Activated naive CD8-positive, alpha-beta T cell (primary cell): ENCODE measurements at regions not wholly inside any gene's neighbourhood (a gene's known extent, or its start where the extent isn't known, plus 50 kb on each side); places are given as distances from the start of the nearest gene placed in this dataset.

ENCODE experiments used
- H3K27ac Mint-ChIP-seq: one replicate; pipeline ENCODE4 v1.8.0; 2021; ENCODE audit warnings: mixed read lengths
- H3K27me3 Mint-ChIP-seq: one replicate; pipeline ENCODE4 v1.8.0; 2021; ENCODE audit warnings: mixed read lengths
- H3K36me3 Mint-ChIP-seq: one replicate; pipeline ENCODE4 v1.8.0; 2021; ENCODE audit warnings: mixed read lengths
- H3K4me1 Mint-ChIP-seq: one replicate; pipeline ENCODE4 v1.8.0; 2021; ENCODE audit warnings: low read depth, mixed read lengths
- H3K4me3 Mint-ChIP-seq: one replicate; pipeline ENCODE4 v1.8.0; 2021; ENCODE audit warnings: mild to moderate bottlenecking, mixed read lengths
- H3K9me3 Mint-ChIP-seq: one replicate; pipeline ENCODE4 v1.8.0; 2021; ENCODE audit warnings: low read depth, mixed read lengths

DNA sequence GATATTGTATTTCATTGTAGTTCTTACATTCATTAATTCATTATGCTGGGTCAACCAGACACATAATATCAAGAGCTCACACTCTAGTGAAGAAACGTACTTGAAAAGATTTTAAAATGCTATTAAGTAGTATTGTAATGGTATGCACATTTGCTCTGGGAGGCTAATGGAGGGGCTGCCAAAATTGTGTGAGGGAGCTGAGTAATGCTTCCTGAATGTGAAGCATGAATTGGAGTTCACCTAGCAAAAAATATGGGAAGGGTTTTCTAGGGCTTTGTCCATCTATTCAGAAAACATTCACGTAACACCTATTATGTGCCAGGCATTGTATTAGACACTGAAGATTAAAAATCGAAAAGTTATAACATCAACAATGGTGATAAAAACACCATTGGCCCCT, 403.8 kb upstream of the PDE3A start:
- Mint-ChIP-seq H3K4me1 (no peaks in the 10 kb centered on the region), H3K27ac (no peak overlapping the region), H3K36me3 (no peaks in the 10 kb centered on the region), H3K4me3 (no peak overlapping the region), H3K9me3 (peaks cover 3% of the 10 kb centered on the region), H3K27me3 (no peaks in the 10 kb centered on the region)

DNA sequence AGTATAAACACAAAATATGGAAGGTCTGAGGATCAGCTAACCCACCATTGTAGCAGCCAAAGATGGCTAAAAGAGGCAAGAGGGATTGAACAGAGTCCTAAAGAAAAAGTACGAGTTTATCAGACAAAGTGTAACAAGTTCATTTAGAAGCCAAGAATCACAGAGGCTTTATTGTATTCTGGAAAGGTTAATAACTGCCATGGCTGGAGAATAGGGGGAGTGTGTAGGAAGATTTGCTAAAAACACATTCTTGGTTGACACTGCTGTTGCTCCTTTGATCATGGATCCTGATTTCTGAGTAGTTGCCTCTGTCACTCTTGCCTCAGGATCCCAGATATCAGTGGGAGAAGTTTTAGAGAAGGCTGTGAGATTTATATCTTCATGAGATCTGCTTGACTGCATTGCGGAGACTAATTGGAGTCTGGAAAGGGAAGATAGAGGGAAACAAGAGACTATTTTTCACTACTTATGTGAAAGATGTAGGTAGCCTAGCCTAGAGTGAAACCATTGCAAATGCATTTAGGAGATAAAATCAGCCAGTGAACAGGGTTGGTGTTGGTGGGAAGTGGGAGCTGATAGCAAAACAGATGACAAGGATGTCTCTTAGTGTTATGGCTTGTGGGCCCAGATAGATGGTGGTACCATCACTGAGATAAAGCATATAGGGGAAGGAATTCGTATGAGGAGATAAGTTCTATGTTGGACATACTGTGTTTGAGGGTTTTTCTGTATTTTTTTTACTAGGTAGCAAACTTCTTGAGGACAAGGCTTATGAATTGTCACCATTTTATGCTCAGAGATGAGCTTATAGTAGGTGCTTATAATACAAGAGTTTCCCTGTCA, 402.9 kb upstream of the PDE3A start:
- Mint-ChIP-seq H3K27ac (no peak overlapping the region), H3K9me3 (peaks cover 3% of the 10 kb centered on the region), H3K4me1 (no peaks in the 10 kb centered on the region), H3K27me3 (no peaks in the 10 kb centered on the region), H3K36me3 (no peaks in the 10 kb centered on the region), H3K4me3 (no peak overlapping the region)

DNA sequence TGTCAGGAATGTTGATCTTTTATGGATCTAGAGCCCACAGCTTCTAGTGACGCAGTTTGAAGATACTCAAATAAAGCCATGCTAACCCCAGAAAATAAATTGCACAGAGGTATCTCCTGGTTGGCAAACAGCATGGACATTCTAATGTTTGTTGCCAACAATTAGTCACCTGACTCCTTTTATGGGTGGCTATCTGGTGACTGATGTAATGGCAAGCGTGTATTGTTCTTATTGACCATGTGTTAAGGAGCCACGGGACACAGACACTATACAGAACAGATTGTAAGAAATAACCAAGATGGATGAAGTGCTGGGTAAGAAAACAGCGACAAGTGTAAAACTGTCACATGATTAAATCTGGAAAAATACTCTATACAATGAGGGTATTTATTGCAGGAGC, 401.3 kb upstream of the PDE3A start:
- Mint-ChIP-seq H3K9me3 (peaks cover 3% of the 10 kb centered on the region), H3K4me1 (no peaks in the 10 kb centered on the region), H3K27me3 (no peaks in the 10 kb centered on the region), H3K4me3 (no peak overlapping the region), H3K27ac (no peak overlapping the region), H3K36me3 (no peaks in the 10 kb centered on the region)

DNA sequence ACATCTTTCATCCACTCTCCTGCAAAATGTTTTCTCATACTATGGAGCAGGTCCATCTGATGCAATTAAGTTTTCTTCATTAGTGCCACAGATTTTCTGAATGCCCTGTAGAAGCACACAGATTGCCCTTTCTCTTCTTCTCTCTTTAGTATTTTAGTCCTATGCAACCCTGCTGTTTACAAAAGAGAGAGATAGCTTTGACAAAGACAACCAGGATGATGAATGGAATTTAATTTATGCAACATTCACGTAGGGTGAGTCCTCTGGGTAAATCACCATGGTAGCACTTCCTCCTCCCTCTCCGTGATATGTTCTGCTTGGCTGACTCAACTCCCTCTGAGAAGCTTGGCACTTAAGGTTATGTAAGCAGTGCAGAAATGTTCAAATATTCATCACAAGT, 400.9 kb upstream of the PDE3A start:
- Mint-ChIP-seq H3K4me1 (no peaks in the 10 kb centered on the region), H3K36me3 (no peaks in the 10 kb centered on the region), H3K27me3 (no peaks in the 10 kb centered on the region), H3K27ac (no peak overlapping the region), H3K4me3 (no peak overlapping the region), H3K9me3 (peaks cover 3% of the 10 kb centered on the region)

DNA sequence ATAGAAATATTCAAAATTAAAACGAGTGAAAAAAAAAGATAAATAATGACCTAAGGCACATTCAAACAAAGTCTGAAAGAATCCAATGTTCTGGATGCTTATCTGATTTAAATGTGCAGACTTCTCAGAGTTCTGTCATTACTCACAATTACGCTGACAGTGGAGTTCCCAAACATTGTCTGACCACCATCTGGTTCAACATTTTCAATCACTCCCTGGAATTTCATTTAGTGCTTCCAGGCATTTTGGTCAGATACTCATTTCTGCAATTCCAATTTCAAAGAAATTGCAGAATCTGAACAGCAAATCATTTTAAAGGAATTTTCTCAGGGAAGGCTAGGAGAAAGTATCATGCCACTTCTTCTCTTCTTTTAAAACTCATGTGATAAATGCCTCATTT, 398.2 kb upstream of the PDE3A start:
- H3K9me3 Mint-ChIP-seq, result peaks cover 3% of the 10 kb centered on the region
- no peaks in the 10 kb centered on the region for H3K27me3 Mint-ChIP-seq
- H3K4me3 Mint-ChIP-seq, result no peak overlapping the region
- peaks cover 2% of the 10 kb centered on the region for H3K4me1 Mint-ChIP-seq
- H3K27ac Mint-ChIP-seq, result no peak overlapping the region
- H3K36me3 Mint-ChIP-seq, result no peaks in the 10 kb centered on the region

DNA sequence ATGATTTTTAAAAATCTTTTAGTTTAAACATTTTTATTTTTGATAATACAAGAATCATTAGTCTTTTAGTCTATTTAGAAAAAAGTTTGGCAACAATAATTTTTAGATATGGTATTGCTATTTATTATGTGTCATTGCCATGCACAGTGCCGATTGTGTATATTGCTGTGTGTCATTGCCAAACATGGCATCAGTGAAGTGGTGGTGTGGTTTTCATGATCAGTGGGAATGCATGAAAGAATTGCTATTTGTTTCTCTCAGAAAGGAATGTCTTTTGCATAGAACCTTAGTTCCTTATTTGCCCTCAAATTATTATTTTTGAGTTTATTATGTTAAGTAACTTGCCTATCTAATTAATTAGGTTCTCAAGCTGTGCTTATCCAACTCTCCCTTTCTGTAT, 397.5 kb upstream of the PDE3A start:
- Mint-ChIP-seq H3K9me3 (peaks cover 3% of the 10 kb centered on the region), H3K27ac (no peak overlapping the region), H3K36me3 (no peaks in the 10 kb centered on the region), H3K4me1 (peaks cover 2% of the 10 kb centered on the region), H3K27me3 (no peaks in the 10 kb centered on the region), H3K4me3 (no peak overlapping the region)

DNA sequence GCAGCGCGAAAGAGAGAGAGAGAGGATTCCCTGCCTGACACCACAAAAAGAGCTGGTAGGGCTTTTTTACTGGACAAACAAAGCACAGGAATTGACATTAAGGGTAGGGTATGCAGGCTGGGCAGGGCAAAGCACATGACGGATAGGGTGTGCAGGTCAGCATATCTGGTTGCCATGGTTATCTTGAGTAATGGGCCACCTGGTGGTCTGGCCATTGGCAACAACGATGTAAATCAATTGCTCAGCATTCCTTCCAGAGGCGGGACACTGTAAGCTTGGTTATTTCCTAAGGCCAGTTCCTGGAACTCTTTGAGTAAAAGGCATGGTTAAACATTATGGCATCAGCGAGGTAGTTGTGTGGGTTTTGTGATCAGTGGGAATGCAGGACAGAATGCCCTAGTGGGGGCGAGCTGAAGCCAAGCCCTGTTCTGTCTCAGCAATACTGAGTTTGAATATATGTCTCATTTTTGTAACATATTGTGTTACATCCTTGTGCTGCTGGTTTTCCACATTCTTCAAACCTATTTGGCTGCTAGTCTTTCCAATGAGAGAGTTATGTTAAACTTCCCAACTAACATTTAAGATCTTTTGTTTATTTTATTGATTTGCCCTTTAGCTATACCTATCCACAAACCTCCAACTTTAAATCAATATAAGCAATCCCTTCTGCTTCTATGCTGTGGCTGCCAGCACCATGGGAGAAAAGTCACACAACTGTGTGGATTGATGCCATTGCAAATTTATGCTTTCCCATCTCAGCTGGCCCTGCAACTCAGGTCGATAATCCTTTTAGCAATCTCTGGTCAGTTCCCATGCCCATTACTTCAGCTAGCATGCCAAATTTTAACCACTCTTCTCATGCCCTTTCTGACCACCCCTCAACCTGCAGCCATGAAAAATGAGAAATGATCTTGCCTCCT, 396.7 kb upstream of the PDE3A start:
- Mint-ChIP-seq H3K27ac (no peak overlapping the region), H3K4me1 (peaks cover 2% of the 10 kb centered on the region), H3K27me3 (no peaks in the 10 kb centered on the region), H3K36me3 (no peaks in the 10 kb centered on the region), H3K4me3 (no peak overlapping the region), H3K9me3 (peaks cover 3% of the 10 kb centered on the region)

DNA sequence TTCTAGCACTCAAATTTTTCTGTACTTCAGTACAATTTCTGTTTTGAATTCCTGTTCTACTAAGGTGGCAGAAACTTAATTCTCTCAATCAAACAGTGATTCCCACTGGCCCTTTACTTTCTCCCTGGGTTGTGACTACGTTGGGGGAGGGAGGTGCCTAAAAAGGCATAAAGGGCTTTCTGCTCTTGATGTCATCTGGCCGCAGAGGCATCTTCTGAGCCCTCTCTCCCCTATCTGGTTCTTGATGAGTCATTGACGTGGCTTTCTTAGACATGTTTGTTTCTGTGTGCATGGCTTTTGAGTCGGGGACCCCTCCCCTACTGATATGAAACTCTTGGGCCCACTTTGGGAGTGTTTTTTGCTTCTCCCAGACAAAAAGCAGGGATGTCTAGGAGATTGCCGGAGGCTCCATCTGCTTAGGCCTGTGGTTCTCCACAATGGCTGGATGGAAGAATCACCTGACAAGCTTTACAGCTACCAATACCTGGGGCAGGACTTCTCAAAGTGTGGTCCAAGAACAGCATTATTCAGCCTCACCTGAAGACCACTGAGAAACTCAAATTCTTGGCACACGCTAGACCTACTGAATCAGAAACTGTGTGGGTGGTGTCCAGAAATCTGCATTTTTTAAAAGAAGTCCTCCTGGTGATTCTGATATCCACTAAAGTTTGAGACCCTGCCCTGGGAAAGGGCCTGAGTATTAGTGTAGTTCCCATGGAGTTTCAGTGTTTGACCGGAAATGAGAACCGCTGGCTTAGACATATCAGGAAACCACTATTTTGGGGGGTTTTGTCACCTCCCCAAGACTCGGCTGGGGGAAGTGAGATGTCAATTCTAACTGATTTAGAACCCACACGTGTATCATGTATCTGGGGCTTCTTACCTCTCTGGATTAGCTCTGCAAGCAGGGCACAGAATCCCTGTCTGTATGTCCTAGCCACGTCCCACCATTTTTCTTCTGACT, 395.7 kb upstream of the PDE3A start:
- Mint-ChIP-seq H3K27me3 (no peaks in the 10 kb centered on the region), H3K4me3 (no peak overlapping the region), H3K27ac (no peak overlapping the region), H3K9me3 (no peaks in the 10 kb centered on the region), H3K36me3 (no peaks in the 10 kb centered on the region), H3K4me1 (peaks cover 2% of the 10 kb centered on the region)

DNA sequence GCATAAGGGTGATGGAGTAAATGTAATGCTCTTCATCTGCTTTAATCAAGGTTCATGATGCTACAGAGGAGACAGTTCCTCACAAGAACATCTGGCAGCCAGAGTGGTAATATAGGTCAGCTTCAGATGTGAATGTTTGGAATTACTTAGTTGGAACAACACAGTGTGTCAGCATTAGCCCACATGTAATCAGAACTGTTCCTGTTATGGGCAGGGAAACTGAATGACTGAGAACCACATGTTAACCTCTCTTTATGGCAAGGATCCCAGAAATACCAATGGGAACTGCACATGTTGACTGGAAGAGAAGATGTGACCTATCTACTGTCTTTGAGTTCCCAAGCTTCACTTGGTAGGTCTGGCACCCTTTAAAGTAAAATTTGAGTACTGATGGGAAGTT, 390.1 kb upstream of the PDE3A start:
- Mint-ChIP-seq H3K4me1 (no peaks in the 10 kb centered on the region), H3K4me3 (no peak overlapping the region), H3K27ac (no peak overlapping the region), H3K27me3 (peaks cover 1% of the 10 kb centered on the region), H3K9me3 (no peaks in the 10 kb centered on the region), H3K36me3 (no peaks in the 10 kb centered on the region)

DNA sequence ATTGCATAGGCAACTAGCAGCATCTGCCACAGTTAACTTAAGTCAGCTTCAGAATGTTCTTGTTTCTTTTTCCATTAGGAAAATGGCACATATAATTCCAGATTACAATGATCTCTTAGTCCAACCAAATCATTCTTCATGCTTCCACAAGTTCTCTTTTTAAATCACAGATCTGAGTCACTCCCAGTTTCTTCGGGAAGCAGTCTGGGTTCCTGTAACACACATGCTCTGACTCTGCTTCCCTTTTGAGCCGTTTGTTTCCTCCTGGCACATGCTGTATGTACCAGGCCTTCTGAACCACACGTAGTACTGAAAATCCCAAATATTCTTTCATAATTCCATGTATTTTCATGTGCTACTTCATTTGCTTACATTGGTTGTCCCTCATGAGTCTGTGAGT, 388.8 kb upstream of the PDE3A start:
- Mint-ChIP-seq H3K36me3 (no peaks in the 10 kb centered on the region), H3K4me1 (no peaks in the 10 kb centered on the region), H3K4me3 (no peak overlapping the region), H3K27me3 (peaks cover 1% of the 10 kb centered on the region), H3K27ac (no peak overlapping the region), H3K9me3 (no peaks in the 10 kb centered on the region)

DNA sequence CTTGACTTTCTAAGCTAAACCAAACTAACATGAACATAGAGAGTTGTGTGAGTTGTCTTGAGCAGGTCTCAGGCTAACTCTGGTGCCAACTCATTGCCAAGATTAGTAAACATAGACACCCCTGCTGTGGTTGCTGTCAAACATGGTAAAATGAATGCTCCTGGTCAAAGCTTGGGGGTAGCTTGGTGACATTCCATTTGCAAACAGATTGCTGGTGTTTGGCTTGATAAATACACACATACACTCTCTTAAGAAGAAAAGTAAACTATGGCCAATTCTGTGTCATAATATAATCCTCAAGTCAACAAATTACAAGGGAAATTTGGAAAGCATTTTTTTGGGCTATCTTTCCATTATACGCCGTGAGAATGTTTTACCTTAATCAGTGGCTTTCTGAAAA, 386.4 kb upstream of the PDE3A start:
- peaks cover 1% of the 10 kb centered on the region for H3K27me3 Mint-ChIP-seq
- H3K9me3 Mint-ChIP-seq, result no peaks in the 10 kb centered on the region
- H3K27ac Mint-ChIP-seq, result no peak overlapping the region
- H3K4me3 Mint-ChIP-seq, result no peak overlapping the region
- H3K36me3 Mint-ChIP-seq, result no peaks in the 10 kb centered on the region
- H3K4me1 Mint-ChIP-seq, result no peaks in the 10 kb centered on the region

DNA sequence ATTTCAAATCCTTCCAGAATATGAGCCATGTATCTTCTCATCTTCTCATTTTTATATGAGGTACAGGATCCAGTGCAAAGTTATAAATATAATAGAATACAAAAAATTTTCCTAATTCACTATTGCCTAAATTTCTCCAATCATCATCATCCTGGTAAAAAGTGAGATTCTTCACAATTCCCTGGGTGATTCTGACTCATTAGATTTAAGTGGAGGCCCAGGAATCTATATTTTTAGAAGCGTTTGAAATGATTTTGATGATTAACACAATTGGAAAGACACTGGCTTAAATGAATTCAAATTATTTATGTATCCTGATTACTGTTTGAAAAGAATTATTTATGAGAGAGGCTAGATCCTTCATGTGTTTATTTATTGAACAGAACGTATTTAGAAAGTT, 380.3 kb upstream of the PDE3A start:
- Mint-ChIP-seq H3K27me3 (peaks cover 2% of the 10 kb centered on the region), H3K36me3 (no peaks in the 10 kb centered on the region), H3K9me3 (no peaks in the 10 kb centered on the region), H3K27ac (no peak overlapping the region), H3K4me1 (no peaks in the 10 kb centered on the region), H3K4me3 (no peak overlapping the region)

DNA sequence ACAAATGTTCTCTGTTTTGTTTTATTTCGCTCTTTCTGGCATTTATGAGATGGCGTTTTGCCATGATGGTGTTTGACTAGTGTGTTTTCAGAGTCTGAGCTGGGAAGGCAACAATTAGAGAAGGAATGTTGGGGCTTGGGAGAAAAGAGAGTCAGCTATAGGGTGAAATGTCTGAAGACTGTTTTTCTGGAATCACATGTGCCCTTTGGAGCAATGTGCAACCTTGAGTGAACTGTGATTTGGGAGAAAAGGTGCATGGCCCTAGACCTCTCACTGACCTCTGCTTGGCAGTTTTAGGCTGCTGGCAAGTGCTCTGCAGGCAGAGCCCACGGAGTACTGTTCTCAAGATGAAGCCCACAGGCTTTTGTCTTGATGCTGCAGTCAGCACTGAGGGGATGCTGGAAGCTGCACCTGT, 379.9 kb upstream of the PDE3A start:
- Mint-ChIP-seq H3K9me3 (peaks cover 2% of the 10 kb centered on the region), H3K36me3 (no peaks in the 10 kb centered on the region), H3K27ac (no peak overlapping the region), H3K4me1 (no peaks in the 10 kb centered on the region), H3K27me3 (peaks cover 2% of the 10 kb centered on the region), H3K4me3 (no peak overlapping the region)

DNA sequence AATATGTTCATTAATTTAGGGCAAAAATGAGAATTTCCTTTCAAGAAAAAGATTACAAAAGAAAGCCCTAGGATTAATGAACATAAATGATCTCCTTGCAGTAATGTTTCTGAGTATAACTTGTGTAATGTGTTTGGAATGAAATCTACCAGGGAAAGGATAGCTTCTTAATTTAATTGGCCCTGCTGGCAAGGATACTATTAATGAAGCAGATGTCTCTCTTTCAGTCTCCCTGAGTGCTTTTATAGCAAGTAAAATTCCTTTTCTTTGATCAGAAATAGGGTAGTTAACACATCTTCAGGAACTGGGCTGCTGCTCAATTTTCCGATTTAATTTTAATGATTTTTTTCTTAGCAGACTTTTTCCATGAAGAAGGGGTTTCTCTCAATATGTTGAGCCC, 379.4 kb upstream of the PDE3A start:
- Mint-ChIP-seq H3K9me3 (peaks cover 4% of the 10 kb centered on the region), H3K36me3 (no peaks in the 10 kb centered on the region), H3K4me1 (no peaks in the 10 kb centered on the region), H3K27ac (no peak overlapping the region), H3K27me3 (peaks cover 4% of the 10 kb centered on the region), H3K4me3 (no peak overlapping the region)
